ENCODE measurements at regions not wholly inside any gene's neighbourhood (a gene's known extent, or its start where the extent isn't known, plus 50 kb on each side); places are given as distances from the start of the nearest gene placed in this dataset.
"Not testable (repeated sequence)": the region's sequence is repeated elsewhere in the genome, so short reads cannot be mapped to it uniquely, and the experiment has no call there.

GRCh38 chrX:40362291-40362690 is 218.5 kb upstream of the ATP6AP2 start:
- not testable (repeated sequence) for DNase-seq

DNA sequence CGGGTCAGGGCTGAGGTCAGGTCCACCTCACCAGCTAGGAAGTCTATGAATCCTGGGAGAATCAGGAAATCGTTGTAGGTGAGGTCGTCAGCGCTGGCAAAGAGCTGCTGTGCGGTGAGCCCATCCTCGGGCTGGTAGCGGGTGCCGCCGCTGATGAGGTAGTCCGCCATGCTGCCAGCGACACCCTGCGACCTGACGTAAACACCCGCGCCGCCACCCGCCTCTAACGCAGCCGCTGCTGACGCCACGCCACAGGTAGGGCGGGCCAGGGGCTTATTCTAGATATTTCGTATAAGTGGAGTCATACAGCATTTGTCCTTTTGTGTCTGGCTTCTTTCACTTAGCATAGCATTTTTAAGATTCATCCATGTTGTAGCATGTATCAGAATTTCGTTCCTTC is 220.2 kb upstream of the ATP6AP2 start:
- no peak for DNase-seq

DNA sequence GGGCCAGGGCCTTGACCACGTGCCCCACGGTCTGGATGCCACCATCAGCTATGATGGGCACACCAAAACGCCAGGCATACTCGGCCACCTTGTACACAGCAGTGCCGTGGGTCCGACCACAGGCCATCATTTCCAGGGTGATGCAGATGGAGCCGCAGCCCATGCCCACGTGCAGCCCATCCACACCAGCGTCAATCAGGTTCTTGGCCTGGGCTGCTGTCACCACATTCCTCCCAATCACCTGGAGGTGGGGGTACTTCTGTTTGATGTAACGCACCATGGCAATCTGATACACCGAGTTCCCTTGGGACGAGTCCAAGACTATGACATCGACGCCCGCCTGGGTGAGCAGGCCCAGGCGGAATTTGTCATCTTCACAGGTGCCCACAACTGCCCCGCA is 221.2 kb upstream of the ATP6AP2 start:
- no peak for DNase-seq

- DNase-seq: no peak
These were observed 221.8 kb upstream of the ATP6AP2 start for GRCh38 chrX:40358994-40359393.

GRCh38 chrX:40349251-40349650 is 231.5 kb upstream of the ATP6AP2 start:
- no peak for DNase-seq

GRCh38 chrX:40346379-40346778 is 234.4 kb upstream of the ATP6AP2 start:
- DNase-seq: no peak

DNA sequence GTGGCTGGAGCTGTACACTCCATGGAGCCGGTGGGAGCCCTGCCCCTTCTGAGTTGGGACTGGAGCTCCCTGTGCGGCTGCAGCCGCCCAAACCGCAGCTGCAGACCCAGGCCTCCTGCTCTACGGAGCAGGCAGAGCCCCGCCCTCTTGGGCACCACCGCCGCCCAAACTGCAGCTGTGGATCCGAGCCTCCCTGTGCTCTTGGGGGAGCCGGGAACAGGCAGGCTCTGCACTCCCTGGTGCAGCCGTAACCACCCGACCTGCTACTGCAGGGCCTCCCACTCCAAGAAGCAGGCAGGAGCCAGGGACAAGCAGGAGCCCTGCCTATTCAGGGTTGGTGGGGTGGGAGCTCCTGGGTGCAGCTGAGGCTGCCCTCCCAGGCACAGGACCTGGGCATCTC is 237.5 kb upstream of the ATP6AP2 start:
- DNase-seq: no peak

- no peak for DNase-seq
These were observed 240.7 kb upstream of the ATP6AP2 start for GRCh38 chrX:40340116-40340515.

- no peak for DNase-seq
These were observed 235.6 kb upstream of the BCOR start for GRCh38 chrX:40333344-40333743.

DNA sequence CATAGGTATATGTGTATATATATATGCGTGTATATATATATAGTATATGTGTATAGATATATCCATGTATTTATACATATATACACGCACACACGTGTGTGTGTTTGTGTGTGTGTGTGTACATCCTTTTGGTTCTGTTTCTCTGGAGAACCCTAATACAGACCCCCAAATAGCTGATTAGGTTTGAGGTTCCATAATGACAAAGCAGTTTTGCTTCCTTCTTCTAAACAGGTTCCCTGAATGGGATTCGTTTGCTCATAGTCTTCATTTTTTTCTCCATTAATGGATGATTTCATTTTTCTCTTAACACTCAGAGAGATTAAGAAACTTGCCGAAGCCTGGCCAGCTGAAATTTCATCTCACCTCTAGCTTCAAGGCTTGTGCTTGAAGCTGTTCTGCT is 234.0 kb upstream of the BCOR start:
- DNase-seq: no peak

GRCh38 chrX:40331353-40331752 is 233.6 kb upstream of the BCOR start:
- DNase-seq: no peak

- DNase-seq: no peak
These were observed 231.9 kb upstream of the BCOR start for GRCh38 chrX:40329616-40330015.

DNA sequence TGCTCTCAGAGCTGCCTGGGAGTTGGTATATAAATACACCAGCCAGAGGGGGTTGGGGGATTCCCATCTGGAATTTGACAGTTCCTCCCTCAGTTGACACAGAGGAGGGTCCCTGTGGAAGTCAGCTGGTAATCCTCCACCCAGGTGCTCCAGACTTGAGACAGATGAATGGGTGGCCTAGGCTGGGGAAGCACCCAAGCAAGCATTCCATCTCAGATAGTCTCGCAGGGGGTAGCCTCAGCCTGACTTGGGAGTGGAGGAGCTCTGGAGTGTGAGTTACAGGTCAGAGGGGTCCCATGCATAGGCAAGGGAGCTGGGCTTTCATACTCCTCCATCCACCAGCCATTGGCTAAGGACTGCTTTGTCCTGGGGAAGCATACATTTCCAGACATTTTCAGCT is 229.3 kb upstream of the BCOR start:
- DNase-seq: no peak

DNA sequence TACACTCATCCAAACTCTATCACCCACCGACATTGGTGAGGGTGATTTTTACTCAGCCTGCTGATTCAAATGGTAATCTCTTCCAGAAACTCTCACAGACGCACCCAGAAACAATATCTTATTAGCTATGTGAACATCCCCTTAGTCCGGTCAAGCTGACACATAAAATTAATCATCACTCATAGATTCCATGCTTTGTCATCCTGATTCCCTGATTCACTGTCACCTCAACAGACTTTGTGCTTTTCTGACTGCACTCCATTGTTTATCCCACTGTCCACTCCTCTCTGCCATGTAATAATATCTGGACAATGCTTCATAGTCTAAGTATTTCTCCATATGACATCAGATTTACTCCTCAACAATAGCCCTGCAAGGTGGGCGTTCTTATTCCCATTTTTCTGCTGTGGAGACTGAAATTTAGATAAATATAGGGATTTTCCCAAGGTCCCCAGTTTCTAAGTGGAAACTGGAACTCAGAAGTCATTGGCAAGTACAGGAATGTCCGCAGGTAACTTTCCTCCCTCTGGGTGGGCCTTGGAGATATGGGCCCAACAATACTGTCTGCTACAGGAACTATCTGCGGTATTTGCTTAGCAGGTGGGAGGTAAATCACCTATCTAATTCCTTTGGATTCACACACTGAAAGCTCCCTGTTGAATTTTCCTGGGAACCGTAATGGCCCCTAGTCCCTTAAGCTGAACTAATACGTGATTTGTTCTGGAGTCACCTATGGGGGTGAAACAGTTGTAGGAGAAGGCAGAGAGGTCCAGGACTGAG is 228.6 kb upstream of the BCOR start:
- DNase-seq: no peak

GRCh38 chrX:40325161-40325560 is 227.4 kb upstream of the BCOR start:
- DNase-seq: no peak

DNA sequence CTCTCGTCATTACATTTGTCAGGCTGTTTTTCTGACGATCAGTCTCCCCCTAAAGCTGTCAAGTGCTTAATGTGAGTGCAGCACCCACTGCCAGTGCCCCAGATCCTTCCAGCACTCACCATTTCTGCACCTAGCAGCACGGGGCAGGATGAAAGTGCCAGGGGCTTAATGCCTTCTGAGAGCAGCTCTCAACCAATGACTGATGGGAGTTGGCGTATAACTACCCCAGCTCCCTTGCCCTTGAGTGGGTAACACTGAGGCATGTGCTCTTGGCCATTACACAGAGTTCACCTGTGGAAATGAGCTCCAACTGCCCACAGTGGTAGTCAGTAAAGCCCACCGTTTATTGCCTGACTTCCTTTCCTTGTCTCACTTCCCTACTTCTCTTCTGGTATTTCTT is 226.2 kb upstream of the BCOR start:
- no peak for DNase-seq

DNA sequence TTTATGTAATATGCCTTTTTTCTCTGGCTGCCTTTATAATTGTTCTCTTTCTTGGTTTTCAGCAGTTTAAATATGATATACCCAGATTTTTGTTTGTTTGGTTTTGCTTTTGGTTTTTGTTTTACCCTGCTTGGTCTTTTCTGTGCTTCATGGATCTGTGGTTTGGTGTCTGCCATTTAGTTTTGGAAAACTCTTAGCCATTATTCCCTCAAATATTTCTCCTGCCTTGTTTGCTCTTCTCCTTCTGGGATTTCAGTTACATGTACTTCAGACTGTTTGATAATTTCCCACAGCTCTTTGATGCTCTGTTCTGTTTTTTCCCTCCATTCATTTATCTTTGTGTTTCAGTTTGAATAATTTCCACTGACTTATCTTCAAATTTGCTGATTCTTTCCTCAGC is 223.1 kb upstream of the BCOR start:
- no peak for DNase-seq

GRCh38 chrX:40318801-40319200 is 221.0 kb upstream of the BCOR start:
- DNase-seq: no peak

- DNase-seq: no peak
These were observed 220.3 kb upstream of the BCOR start for GRCh38 chrX:40318076-40318475.

GRCh38 chrX:40316502-40316901 is 218.7 kb upstream of the BCOR start:
- DNase-seq: no peak

- DNase-seq: no peak
These were observed 216.3 kb upstream of the BCOR start for GRCh38 chrX:40314070-40314469.

DNA sequence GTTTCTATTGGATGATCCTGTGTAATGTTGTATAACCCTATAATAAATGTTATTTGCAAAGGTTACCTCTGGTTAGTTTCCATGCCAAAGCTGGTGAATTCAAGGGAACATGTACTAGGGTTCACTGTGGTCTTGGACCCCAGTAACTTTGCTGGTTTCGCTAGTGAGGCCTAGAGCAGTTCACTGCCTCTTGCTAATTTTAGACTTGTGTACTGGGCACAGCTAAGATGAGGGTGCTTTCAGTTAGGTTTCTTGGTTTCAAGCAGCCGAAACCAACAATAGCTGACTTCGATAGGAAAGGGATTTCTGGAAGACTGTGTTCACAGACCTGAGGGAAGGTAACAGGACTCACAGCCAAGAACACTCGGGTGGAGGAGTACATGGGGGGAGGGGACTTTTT is 215.5 kb upstream of the BCOR start:
- DNase-seq: no peak

- no peak for DNase-seq
These were observed 212.7 kb upstream of the BCOR start for GRCh38 chrX:40310447-40310846.

DNA sequence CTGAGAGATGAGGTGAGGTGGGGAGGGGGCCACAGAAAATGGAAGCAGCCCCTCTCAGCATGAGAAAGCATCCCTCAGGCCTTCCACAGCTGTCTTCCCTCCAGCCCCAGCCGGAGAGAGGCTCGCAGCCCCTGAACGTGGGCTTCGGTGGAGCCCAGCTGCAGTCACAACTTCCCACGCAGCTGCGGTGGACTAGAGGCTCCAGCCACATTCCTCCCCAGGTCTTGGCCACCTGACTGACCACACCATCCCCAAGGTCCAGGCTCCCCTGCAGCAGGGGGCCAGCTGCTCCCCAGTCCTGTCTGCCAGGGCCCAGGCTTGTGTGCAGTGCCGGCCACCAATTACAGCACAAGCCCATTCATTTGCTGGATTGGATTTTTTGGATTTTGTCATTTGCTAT is 212.3 kb upstream of the BCOR start:
- no peak for DNase-seq

DNA sequence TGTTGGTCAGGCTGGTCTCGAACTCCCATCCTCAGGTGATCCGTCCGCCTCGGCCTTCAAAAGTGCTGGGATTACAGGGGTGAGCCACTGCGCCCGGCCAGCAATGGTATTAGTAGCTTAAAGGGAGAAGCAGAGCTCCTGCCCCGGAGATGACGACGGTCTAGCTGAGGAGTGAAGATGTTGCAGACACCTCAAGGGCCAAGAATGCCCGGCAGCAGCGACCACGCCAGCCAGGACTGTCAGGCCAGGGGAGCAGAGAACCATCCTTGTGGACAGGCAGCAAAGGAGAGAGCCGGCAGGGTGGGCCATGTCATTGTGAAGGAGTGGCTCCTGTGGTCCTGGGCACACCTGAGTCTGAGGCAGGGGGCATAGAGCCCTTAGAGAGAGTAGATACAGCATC is 210.1 kb upstream of the BCOR start:
- no peak for DNase-seq

Data from CD4-positive, alpha-beta T cell treated with Interleukin-6 for 4 hours (primary cell).